Cardiac fibroblast (primary cell): ENCODE measurements at regions not wholly inside any gene's neighbourhood (a gene's known extent, or its start where the extent isn't known, plus 50 kb on each side); places are given as distances from the start of the nearest gene placed in this dataset.

ENCODE experiments used
- DNase-seq, 2 donors: peaks; one replicate each; pipeline versions ENCODE4 v3.0.0 to v3.0.0-alpha.2; 2010; ENCODE audit warnings: low read depth in 2 of 2
- H3K4me3 ChIP-seq, 2 donors: replicated peaks in 1 of 2; 1 replicate in 1 of 2; 2 replicates in 1 of 2; pipeline ENCODE4 v1.5.1; 2011; ENCODE audit warnings: low read depth in 2 of 2, low read length in 2 of 2, mild to moderate bottlenecking in 2 of 2, moderate library complexity in 1 of 2
- CTCF ChIP-seq: IDR thresholded peaks from one replicate; pipeline ENCODE4 v1.5.1; 2011; ENCODE audit warnings: low read depth, mild to moderate bottlenecking, low read length, inconsistent platforms

- DNase-seq, result no peak
- TF ChIP-seq CTCF, result no peak
- H3K4me3 ChIP-seq, result no peak overlapping the region
These were observed 101.1 kb downstream of the NUF2 start for GRCh38 chr1:163422738-163423404.

- TF ChIP-seq CTCF, result no peak
These were observed 104.9 kb downstream of the NUF2 start for GRCh38 chr1:163426505-163427251.

GRCh38 chr1:163427279-163427678 is 105.5 kb downstream of the NUF2 start:
- TF ChIP-seq CTCF, result no peak
- no peak for DNase-seq
- no peak overlapping the region for H3K4me3 ChIP-seq

More at GRCh38 chr1:163426505-163427251, 104.9 kb downstream of the NUF2 start:
- no peak for DNase-seq
- no peak overlapping the region for H3K4me3 ChIP-seq

- H3K4me3 ChIP-seq, result no peak overlapping the region
- DNase-seq, result no peak
- TF ChIP-seq CTCF, result no peak
These were observed 114.5 kb downstream of the NUF2 start for GRCh38 chr1:163436140-163436812.

GRCh38 chr1:163439471-163439870 is 117.7 kb downstream of the NUF2 start:
- no peak overlapping the region for H3K4me3 ChIP-seq
- no peak for TF ChIP-seq CTCF
- no peak for DNase-seq

GRCh38 chr1:163440090-163440489 is 118.3 kb downstream of the NUF2 start:
- TF ChIP-seq CTCF, result no peak
- H3K4me3 ChIP-seq, result no peak overlapping the region
- no peak for DNase-seq
